Stomach (tissue), 8 donors: ENCODE measurements at regions not wholly inside any gene's neighbourhood (a gene's known extent, or its start where the extent isn't known, plus 50 kb on each side); places are given as distances from the start of the nearest gene placed in this dataset.

Source experiments
- DNase-seq, 2 donors: peaks; one replicate each; pipeline versions ENCODE4 v3.0.0 to v3.0.0-alpha.2; 2013 to 2019
- H3K27ac ChIP-seq, 5 donors: fragments of 200-600 bp in 4 of 5; sonication (generic) in 4 of 5; one replicate each; pipeline ENCODE4 v1.5.1; 2013 to 2019; ENCODE audit warnings: mild to moderate bottlenecking in 1 of 5, moderate library complexity in 1 of 5
- H3K27me3 ChIP-seq, 3 donors: fragments of 200-600 bp; sonication (generic); one replicate each; pipeline ENCODE4 v1.5.1; 2017 to 2019; ENCODE audit warnings: mixed run types in 1 of 3
- H3K36me3 ChIP-seq, 4 donors: fragments of 200-600 bp; sonication (generic); 1 replicate in 3 of 4; 2 replicates in 1 of 4; pipeline ENCODE4 v1.5.1; 2016 to 2019
- H3K4me1 ChIP-seq, 4 donors: fragments of 200-600 bp; sonication (generic); one replicate each; pipeline ENCODE4 v1.5.1; 2016 to 2019
- H3K4me3 ChIP-seq, 4 donors: fragments of 200-600 bp; sonication (generic) in 3 of 4; one replicate each; pipeline ENCODE4 v1.5.1; 2016 to 2019; ENCODE audit warnings: mild to moderate bottlenecking in 1 of 4
- H3K9me3 ChIP-seq, 4 donors: fragments of 200-600 bp; sonication (generic); one replicate each; pipeline ENCODE4 v1.5.1; 2016 to 2019
- EP300 ChIP-seq: sonication (generic); formaldehyde crosslinking; IDR thresholded peaks from one replicate; pipeline ENCODE4 v1.6.1; 2017; ENCODE audit warnings: antibody characterized with exemption
- POLR2A ChIP-seq, 4 donors: fragments of 450-650 bp; IDR thresholded peaks; one replicate each; pipeline ENCODE4 v1.6.1; 2016; ENCODE audit warnings: antibody characterized with exemption in 4 of 4, control low read depth in 2 of 4, mild to moderate bottlenecking in 1 of 4, moderate library complexity in 1 of 4
- POLR2AphosphoS5 ChIP-seq, 3 donors: sonication (generic); formaldehyde crosslinking; IDR thresholded peaks; one replicate each; pipeline ENCODE4 v1.6.1; 2016; ENCODE audit warnings: antibody characterized with exemption in 3 of 3
- WGBS, 5 donors: extraction: QIAGEN DNeasy Blood & Tissue Kit in 3 of 5; methylation state at CpG; one replicate each; pipeline versions ENCODE4 v1.1.5 to v1.1.7; 2013 to 2018; 5-methylcytosine and 5-hydroxymethylcytosine counted together
- intact Hi-C: fragments of 100-400 bp; cut with DNase I; formaldehyde crosslinking; loops from one replicate; pipeline ENCODE4 v1.15.1; 2023; ENCODE audit warnings: low total_unique reads
- TF ChIP-seq, protein P1 (sequence below), 7 experiments: fragments of 450-650 bp in 4 of 7; fragments of 200-600 bp in 3 of 7; sonication (generic) in 3 of 7; IDR thresholded peaks; one replicate each; pipeline ENCODE4 v1.5.1; 2016 to 2019; ENCODE audit warnings: antibody characterized with exemption in 7 of 7, control low read depth in 2 of 7, mild to moderate bottlenecking in 1 of 7
- donor health status: healthy with polysubstance abuse.
- donor health status: Bipolar disorder and iron deficiency.
- donor health status: healthy.

DNA sequence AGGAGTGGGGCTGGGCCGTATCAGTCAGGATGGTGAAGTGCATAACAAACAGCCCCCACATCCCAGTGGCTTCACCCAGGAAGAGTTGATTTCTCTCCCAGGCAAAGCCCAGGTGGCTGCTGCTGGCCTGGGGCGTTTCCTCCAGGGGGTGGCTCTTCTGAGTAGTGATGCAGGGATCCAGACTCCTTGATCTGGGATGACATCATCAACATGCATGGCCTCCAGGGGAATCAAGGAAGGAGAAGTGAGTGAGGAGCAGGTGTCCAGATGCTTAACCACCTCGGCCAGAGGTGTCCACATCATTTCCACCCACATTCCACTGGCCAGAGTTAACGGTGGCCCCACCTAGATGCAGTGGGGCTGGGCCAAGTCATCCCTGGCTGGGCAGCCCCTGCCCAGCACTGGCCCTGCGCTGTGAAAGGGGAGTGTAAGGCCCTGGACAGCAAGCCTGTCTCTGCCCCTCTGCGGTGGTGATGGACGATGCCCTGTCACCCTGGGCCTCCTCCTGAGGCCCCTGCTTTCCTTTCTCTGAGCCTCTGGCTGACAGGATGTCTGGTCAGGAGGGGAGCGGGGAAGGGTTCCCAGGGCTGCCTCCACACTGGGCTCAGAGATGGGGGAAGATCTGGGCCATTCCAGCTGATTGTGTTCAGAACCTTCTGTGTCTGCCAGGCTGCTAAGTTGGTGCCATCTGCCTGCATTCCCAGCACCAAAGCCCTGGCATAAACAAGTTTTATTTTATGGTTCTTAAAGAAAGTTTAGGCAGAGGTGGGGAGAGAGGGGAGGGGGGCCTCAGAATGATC, 598.2 kb downstream of the MATN1 start:
- WGBS, 5 donors: 59 to 71% (median 65%) methylated on average over 4 to 8 of the region's 8 CpGs
- no peak overlapping the region for H3K4me3 ChIP-seq
- H3K4me1 ChIP-seq: no peaks in the 10 kb centered on the region
- intact Hi-C loops: no loop called here
- H3K9me3 ChIP-seq: no peaks in the 10 kb centered on the region
- H3K36me3 ChIP-seq: no peaks in the 10 kb centered on the region
- no peak for TF ChIP-seq POLR2A (IDR thresholded peaks at IDR 0.05)
- TF ChIP-seq, protein P1, sequence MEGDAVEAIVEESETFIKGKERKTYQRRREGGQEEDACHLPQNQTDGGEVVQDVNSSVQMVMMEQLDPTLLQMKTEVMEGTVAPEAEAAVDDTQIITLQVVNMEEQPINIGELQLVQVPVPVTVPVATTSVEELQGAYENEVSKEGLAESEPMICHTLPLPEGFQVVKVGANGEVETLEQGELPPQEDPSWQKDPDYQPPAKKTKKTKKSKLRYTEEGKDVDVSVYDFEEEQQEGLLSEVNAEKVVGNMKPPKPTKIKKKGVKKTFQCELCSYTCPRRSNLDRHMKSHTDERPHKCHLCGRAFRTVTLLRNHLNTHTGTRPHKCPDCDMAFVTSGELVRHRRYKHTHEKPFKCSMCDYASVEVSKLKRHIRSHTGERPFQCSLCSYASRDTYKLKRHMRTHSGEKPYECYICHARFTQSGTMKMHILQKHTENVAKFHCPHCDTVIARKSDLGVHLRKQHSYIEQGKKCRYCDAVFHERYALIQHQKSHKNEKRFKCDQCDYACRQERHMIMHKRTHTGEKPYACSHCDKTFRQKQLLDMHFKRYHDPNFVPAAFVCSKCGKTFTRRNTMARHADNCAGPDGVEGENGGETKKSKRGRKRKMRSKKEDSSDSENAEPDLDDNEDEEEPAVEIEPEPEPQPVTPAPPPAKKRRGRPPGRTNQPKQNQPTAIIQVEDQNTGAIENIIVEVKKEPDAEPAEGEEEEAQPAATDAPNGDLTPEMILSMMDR (IDR thresholded peaks at IDR 0.05): no peak
- TF ChIP-seq EP300: no peak
- TF ChIP-seq POLR2AphosphoS5 (IDR thresholded peaks at IDR 0.05): no peak
- no peak overlapping the region for H3K27ac ChIP-seq
- H3K27me3 ChIP-seq: peaks cover 0 to 23% (median 0%) of the 10 kb centered on the region in 3 donors
- no peak for DNase-seq

DNA sequence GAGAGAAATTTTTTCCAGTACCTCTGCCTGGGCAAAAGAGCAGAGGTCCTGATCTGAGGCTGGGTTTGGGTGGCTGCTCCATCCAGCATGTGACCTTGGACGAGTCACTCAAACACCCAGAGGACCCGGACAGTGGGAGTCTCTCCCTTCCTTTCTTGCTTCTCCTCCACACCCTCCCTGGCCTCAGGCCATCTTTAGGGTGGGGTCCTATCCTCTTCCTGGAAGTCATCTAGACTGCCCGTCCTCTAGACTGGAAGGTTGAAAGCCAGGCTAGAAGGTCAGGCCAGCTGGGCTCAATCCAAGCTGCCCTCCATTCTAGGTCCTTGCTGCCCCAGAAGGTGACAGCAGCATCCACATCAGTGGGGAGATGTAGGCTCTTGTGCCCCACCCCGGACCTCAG, 599.5 kb downstream of the MATN1 start:
- no peaks in the 10 kb centered on the region for H3K36me3 ChIP-seq
- no peak overlapping the region for H3K27ac ChIP-seq
- H3K9me3 ChIP-seq: no peaks in the 10 kb centered on the region
- peaks cover 0 to 12% (median 0%) of the 10 kb centered on the region in 3 donors for H3K27me3 ChIP-seq
- no peak overlapping the region for H3K4me3 ChIP-seq
- no peak for TF ChIP-seq POLR2AphosphoS5 (IDR thresholded peaks at IDR 0.05)
- TF ChIP-seq, protein P1 (IDR thresholded peaks at IDR 0.05): no peak
- no peak for TF ChIP-seq EP300
- TF ChIP-seq POLR2A (IDR thresholded peaks at IDR 0.05): no peak
- DNase-seq: no peak
- intact Hi-C loops: no loop called here
- 44 to 58% (median 55%) methylated on average over 3 to 4 of the region's 4 CpGs for WGBS, 5 donors
- no peaks in the 10 kb centered on the region for H3K4me1 ChIP-seq

DNA sequence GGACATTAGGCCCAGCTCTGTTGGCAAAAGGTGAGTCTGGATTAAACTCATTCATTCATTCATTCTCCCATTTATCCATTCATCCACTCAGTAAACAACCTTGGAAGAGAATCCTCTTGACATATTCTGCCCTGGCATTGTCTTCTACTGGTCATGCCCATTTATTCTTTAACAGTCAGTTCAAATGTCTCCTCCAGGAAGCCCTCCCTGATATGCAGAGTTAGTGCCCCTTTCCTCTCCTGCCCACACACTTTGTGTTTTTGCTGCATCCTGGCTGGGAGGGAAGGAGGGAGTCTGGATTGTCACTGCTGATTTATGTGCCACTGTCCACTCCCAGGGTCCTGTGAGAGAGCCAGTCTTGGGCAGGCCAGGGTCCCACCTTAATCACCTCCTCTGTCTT, 600.3 kb downstream of the MATN1 start:
- Histone ChIP-seq H3K27me3 (peaks cover 0 to 10% (median 0%) of the 10 kb centered on the region in 3 donors), H3K36me3 (no peaks in the 10 kb centered on the region), H3K4me1 (no peaks in the 10 kb centered on the region), H3K9me3 (no peaks in the 10 kb centered on the region), H3K4me3 (no peak overlapping the region), H3K27ac (no peak overlapping the region)
- no peak for TF ChIP-seq EP300
- TF ChIP-seq, protein P1 (IDR thresholded peaks at IDR 0.05): no peak
- no peak for TF ChIP-seq POLR2AphosphoS5 (IDR thresholded peaks at IDR 0.05)
- no peak for TF ChIP-seq POLR2A (IDR thresholded peaks at IDR 0.05)
- intact Hi-C loops: no loop called here
- no peak for DNase-seq

DNA sequence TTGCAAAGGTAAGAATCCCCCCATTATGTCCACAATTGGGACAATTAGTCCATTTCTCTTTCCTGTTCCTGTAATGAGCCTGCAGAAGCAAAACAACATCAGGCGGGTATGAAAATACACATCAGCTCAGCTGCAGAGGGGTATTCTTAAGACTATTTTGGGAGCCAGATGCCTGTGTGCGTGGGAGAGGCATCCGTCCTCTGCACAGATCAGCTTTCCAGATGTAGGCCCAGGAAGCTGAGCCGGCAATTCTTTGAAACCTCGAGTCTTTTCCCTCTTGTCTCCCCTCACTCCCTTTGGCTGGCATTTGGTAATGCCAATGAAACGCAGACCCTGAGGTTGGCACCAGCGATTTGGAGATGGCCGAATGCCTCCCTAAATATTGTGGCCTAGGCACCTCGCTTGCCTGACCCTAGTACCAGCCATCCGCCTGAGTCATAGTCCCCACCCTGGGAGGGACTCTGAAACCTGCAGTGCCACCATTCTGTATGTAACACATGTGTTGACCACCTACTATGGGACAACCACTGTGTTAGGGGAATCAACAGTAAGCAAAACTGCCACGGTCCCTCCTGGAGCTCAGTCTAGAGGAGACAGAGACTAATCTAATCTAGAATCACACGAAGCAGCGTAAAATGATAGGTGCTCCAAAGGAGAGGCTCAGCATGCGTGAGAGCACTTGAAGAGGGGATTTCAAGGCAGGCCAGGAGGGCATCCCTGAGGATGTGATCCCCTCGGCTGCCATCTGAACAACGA, 603.0 kb downstream of the MATN1 start:
- intact Hi-C loops: no loop called here
- Histone ChIP-seq H3K36me3 (no peaks in the 10 kb centered on the region), H3K4me3 (no peak overlapping the region), H3K27ac (no peak overlapping the region), H3K9me3 (no peaks in the 10 kb centered on the region), H3K27me3 (no peaks in the 10 kb centered on the region), H3K4me1 (no peaks in the 10 kb centered on the region)
- 78 to 87% (median 78%) methylated on average over 16 of the region's 16 CpGs for WGBS, 5 donors
- DNase-seq: peak in 1 of 2 donors; percentile 30
- TF ChIP-seq, protein P1 (IDR thresholded peaks at IDR 0.05): no peak
- TF ChIP-seq POLR2AphosphoS5 (IDR thresholded peaks at IDR 0.05) (no peak), EP300 (no peak), POLR2A (IDR thresholded peaks at IDR 0.05) (no peak)
